Activated gamma-delta T cell treated with Interleukin-2 at 50 U/mL for 16 hours (primary cell): ENCODE measurements at regions not wholly inside any gene's neighbourhood (a gene's known extent, or its start where the extent isn't known, plus 50 kb on each side); places are given as distances from the start of the nearest gene placed in this dataset.
"Not testable (repeated sequence)": the region's sequence is repeated elsewhere in the genome, so short reads cannot be mapped to it uniquely, and the experiment has no call there.

Experiments
- DNase-seq: peaks from one replicate; pipeline ENCODE4 v3.0.0-alpha.2; 2020

GRCh38 chr15:20260650-20261049, 280.9 kb downstream of the GOLGA6L6 start:
- not testable (repeated sequence) for DNase-seq

- DNase-seq: not testable (repeated sequence)
Observed at GRCh38 chr15:20259559-20260190, 281.9 kb downstream of the GOLGA6L6 start.

- not testable (repeated sequence) for DNase-seq
Observed at GRCh38 chr15:20256394-20256793, 285.2 kb downstream of the GOLGA6L6 start.

- not testable (repeated sequence) for DNase-seq
Observed at GRCh38 chr15:20255641-20256040, 286.0 kb downstream of the GOLGA6L6 start.

- not testable (repeated sequence) for DNase-seq
Observed at GRCh38 chr15:20253047-20253615, 288.5 kb downstream of the GOLGA6L6 start.

- DNase-seq: not testable (repeated sequence)
Observed at GRCh38 chr15:20252040-20252439, 289.6 kb downstream of the GOLGA6L6 start.

GRCh38 chr15:20251214-20252005, 290.2 kb downstream of the GOLGA6L6 start:
- not testable (repeated sequence) for DNase-seq

GRCh38 chr15:20250206-20250605, 291.4 kb downstream of the GOLGA6L6 start:
- DNase-seq: not testable (repeated sequence)

GRCh38 chr15:20249677-20249970, 292.0 kb downstream of the GOLGA6L6 start:
- DNase-seq: not testable (repeated sequence)

- DNase-seq: not testable (repeated sequence)
Observed at GRCh38 chr15:20248434-20248833, 293.2 kb downstream of the GOLGA6L6 start.

- DNase-seq: not testable (repeated sequence)
Observed at GRCh38 chr15:20247137-20247536, 294.5 kb downstream of the GOLGA6L6 start.

GRCh38 chr15:20246624-20247023, 295.0 kb downstream of the GOLGA6L6 start:
- DNase-seq: not testable (repeated sequence)

GRCh38 chr15:20245856-20246255, 295.7 kb downstream of the GOLGA6L6 start:
- not testable (repeated sequence) for DNase-seq

GRCh38 chr15:20244792-20245191, 296.8 kb downstream of the GOLGA6L6 start:
- DNase-seq: not testable (repeated sequence)

GRCh38 chr15:20243486-20244240, 297.9 kb downstream of the GOLGA6L6 start:
- not testable (repeated sequence) for DNase-seq

GRCh38 chr15:20240366-20240917, 301.2 kb downstream of the GOLGA6L6 start:
- not testable (repeated sequence) for DNase-seq

GRCh38 chr15:20239186-20239585, 302.4 kb downstream of the GOLGA6L6 start:
- not testable (repeated sequence) for DNase-seq

GRCh38 chr15:20237256-20238020, 304.2 kb downstream of the GOLGA6L6 start:
- not testable (repeated sequence) for DNase-seq

- DNase-seq: not testable (repeated sequence)
Observed at GRCh38 chr15:20235728-20236127, 305.9 kb downstream of the GOLGA6L6 start.

- not testable (repeated sequence) for DNase-seq
Observed at GRCh38 chr15:20234006-20234540, 307.5 kb downstream of the GOLGA6L6 start.

- not testable (repeated sequence) for DNase-seq
Observed at GRCh38 chr15:20232457-20232856, 309.1 kb downstream of the GOLGA6L6 start.

- not testable (repeated sequence) for DNase-seq
Observed at GRCh38 chr15:20230656-20231055, 310.9 kb downstream of the GOLGA6L6 start.
